HG03354 (cell line): ENCODE measurements at regions not wholly inside any gene's neighbourhood (a gene's known extent, or its start where the extent isn't known, plus 50 kb on each side); places are given as distances from the start of the nearest gene placed in this dataset.
"Not testable (repeated sequence)": the region's sequence is repeated elsewhere in the genome, so short reads cannot be mapped to it uniquely, and the experiment has no call there.

Experiments used
- ATAC-seq: cut with Tn5 transposase; IDR thresholded peaks from one replicate; pipeline ENCODE4 v1.9.1; 2021; ENCODE audit warnings: mild to moderate bottlenecking; ENCODE audit not compliant: unreplicated experiment, poor library complexity, severe bottlenecking

DNA sequence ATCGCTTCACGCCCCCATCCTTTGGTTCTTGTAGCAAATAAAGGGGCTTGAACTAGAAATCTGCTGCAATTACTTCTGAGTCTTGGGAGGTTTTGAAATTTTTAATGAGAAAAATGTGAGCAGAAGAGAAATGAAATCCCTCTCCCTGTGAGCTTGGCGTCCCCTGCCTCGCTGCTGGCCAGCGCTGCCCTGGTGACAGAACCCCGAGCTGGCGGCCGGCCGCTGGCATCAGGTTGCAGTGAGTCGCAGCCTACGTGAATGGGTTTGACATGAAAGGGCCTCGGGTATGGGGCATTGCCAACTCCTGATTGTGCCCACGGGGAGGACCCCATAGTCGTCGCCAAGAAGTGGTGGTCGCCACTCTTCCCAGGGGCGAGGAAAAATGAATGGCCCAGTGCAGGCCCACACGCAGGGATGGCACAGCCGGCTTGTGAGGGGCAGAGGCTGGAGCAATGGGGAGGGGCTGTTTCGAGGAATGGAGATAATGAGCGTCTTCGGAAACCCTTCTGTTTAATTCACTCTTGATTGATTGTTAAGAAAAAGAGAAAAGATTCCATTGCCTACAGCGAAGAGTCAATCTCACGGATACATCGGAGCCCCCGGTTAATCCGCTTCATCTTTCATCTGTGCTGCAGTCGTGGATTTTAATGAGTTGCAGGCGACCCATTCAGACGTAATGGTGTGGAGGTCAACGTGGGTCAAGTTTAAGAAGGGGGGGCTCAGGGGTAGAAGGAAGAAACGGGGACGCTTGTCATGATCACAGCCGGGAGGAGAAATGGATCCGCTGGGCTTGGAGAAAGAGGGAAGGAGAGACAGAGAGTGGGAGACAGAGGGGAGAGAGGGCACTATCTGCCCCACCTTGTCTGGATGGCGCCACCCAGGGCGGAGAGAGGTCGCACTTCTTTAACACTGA lies 380.1 kb downstream of the THBS2 start:
- ATAC-seq = no peak

- ATAC-seq = no peak
Measured at GRCh38 chr6:168871642-168872315, 381.9 kb downstream of the THBS2 start.

GRCh38 chr6:168870982-168871381 lies 382.7 kb downstream of the THBS2 start:
- no peak for ATAC-seq

- no peak for ATAC-seq
Measured at GRCh38 chr6:168867247-168868102, 386.2 kb downstream of the THBS2 start.

- ATAC-seq = no peak
Measured at GRCh38 chr6:168866534-168866933, 387.1 kb downstream of the THBS2 start.

DNA sequence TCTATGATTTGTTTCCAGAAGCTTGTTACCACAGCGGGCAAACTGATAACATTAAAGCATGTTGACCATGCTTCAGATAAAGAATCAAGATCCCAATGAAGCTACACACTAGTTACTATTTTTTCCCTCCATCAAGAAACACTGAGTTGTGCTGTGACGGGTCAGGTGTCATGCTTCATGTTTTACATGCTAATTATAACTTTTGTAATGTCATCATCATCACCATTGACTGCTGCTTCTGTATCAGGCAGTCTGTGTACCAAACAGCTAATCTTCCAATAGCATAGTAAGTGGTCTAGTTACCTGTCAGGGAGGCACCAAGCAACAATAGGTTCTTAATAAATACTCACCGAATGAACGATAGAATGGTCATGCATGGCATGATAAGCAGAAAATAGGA lies 388.1 kb downstream of the THBS2 start:
- no peak for ATAC-seq

GRCh38 chr6:168864541-168865460 lies 388.8 kb downstream of the THBS2 start:
- no peak for ATAC-seq

DNA sequence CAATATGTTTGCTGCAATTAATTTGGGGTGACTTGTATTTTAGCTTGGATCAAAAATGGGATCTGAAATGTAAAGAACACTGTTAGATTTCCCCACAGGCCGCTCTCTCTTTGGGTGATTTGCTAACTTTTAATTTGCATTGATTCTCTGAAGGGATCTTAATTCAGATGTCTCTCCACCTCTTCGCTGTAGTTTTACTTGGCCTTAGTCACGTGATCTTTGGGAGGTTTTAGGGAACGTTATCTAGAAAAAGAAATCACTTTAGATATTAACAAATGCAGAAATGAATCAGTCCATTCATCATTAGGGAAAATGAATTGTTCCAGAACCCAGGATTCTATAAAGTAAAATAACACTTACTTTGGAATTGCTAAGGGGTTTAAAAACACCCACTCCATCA lies 390.2 kb downstream of the THBS2 start:
- ATAC-seq = no peak

- ATAC-seq = no peak
Measured at GRCh38 chr6:168862346-168862980, 391.2 kb downstream of the THBS2 start.

GRCh38 chr6:168860987-168861386 lies 392.7 kb downstream of the THBS2 start:
- ATAC-seq = no peak

GRCh38 chr6:168860341-168860740 lies 393.3 kb downstream of the THBS2 start:
- no peak for ATAC-seq

DNA sequence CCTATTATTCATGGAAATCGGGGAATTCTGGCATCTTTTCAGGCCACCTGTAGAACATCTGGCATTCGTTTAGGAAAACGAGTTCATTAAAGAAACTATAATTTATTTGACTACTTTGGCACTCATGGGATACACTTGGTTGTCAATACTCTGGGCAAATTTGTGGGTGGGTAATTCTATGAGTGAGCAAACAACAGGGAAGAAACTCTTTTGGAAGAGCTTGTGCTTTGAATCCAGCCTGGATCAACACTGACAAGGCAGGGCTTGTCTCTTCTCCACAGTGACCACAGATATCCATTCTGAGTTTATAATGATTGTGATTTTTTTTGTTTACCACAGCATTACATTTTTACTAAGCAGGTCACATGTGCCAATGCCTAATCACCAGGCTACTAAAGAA lies 394.7 kb downstream of the THBS2 start:
- ATAC-seq = no peak

GRCh38 chr6:168856914-168857313 lies 396.7 kb downstream of the THBS2 start:
- ATAC-seq = no peak

DNA sequence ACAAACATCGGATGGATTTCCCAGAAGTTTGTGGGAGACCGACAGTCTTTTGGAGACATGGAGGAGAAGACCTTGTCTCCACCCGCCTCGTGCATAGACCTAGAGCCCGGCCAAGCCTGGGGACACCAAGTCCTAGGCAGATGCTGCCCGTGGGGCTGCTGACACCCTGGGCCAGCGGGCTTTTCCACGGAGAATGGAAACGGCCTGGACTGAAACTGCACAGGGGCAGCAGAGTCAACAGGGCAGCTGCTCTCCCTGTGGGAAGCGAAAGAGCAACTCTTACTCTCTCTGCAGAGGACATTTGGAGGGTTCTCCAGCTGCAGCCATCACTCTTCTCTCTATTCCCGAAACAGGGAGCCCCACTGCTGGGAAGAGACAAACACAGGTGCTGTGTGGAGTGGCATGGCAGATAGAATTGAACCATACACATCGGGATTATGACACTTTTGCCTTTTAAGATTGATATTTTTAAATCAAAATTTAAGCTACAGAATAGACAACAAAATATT lies 401.2 kb downstream of the THBS2 start:
- ATAC-seq = no peak

DNA sequence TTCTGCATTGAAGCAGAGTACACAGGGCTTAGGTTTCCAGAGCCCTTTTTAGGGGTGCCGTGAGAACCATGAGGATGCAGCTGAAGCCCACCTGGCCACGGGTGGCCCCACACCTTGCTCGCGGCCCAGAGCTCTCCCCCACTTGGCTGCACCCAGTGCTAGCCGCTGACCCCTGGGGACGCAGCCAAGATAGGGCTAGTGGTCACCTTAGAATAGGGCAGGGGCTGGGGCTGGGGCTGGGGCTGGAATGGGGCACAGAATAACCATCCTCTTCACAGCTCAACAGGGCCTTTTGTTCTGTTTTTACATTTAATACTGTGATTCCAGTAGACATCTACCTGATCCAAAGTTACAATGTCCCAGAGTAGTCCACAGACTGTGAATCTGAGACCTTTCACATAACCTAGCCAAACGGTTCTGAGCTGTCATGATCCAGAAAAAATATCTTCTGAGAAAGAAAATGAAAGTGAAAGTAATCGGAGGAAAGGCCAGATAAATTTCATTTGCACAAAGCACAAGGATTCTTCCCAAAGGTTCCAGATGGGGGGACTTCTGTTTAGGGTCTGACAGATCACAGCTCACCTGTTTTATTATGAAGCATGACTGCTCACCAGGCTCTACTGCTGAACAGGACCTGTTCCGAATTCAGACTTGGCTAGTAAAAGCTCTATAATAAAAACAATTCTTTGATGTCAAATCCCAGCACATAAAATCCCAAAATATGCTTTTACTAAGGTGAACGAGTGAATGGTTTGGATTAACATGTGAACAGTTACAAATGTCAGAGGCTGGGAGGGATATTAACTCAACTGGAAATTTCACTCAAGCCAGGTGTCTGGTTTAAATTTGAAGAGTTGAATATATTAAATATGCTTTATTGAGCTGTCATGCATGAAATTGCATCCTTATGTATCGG lies 401.9 kb downstream of the THBS2 start:
- ATAC-seq = no peak

GRCh38 chr6:168850027-168850736 lies 403.5 kb downstream of the THBS2 start:
- ATAC-seq = not testable (repeated sequence)

DNA sequence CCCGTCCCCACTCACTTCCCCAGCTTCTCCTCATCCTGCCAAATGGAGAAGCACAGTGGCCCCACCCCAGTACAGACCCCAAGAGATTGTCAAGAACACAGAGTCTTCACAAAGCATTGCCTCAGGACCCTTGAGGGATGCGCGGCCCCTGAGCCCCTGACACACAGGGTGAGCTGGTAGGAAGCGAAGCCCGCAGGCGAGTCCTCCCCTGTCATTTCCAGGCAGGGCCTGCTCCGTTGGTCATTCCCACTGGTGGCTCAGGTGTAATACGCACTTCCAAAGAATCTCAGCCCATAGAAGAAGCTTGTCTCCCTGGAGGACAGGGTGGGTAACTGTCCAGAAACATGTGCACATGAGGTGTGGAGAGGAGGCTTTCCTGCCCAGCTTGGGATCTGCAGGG lies 404.2 kb downstream of the THBS2 start:
- ATAC-seq = no peak
